NCI-H146 treated with DMSO at 0.1 percent for 48 hours (cell line): ENCODE measurements at regions not wholly inside any gene's neighbourhood (a gene's known extent, or its start where the extent isn't known, plus 50 kb on each side); places are given as distances from the start of the nearest gene placed in this dataset.
A peak's percentile ranks its signal among the peaks of the same experiment; 100 is the strongest.

Experiments
- DNase-seq: peaks from one replicate; lab custom pipeline; 2025; ENCODE audit not compliant: unreplicated experiment; lab: John Stamatoyannopoulos, UW

- DNase-seq, result no peak
Observed at GRCh38 chr6:129778793-129779192, 68.8 kb upstream of the ARHGAP18 start.

DNA sequence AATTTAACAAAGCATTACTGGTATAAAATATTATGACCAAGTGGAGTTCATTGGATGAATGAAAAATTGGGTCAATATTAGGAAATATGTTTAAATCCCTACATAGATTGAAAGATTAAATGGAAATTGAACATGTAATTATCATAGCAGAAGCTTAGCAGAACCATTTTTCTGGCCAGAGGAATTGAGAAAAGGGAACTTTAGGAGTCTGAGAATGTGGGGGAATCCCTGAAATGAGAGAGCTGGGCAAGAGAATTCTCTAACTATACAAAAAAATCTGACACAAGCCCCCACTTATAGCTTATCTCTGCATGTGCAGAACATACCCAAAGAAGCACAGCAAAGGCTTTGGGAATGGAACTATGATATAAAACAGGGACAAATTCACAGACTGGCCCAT, 67.4 kb upstream of the ARHGAP18 start:
- no peak for DNase-seq

- no peak for DNase-seq
Observed at GRCh38 chr6:129776542-129777330, 66.8 kb upstream of the ARHGAP18 start.

- peak; percentile 86 for DNase-seq
Observed at GRCh38 chr6:129774697-129775447, 64.9 kb upstream of the ARHGAP18 start.

- no peak for DNase-seq
Observed at GRCh38 chr6:129773304-129773703, 63.3 kb upstream of the ARHGAP18 start.

DNA sequence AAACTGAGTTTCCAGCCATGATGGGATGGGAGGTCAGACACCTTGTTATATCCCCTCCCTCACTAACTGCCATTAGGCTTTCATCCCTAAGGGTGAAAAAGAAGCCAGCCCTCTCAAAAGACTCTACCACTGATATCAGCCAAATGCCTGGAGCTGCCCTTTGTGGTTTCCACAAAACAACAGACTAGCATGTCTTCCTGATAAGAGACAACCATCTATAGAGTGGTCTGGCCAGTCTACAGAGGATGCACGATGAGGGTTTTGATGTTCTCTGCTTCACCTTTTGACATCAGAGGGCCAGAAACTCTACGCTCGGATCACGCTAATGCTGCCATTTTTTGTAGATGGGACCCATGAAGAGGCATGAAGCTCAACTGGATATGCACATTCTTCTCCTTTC, 61.7 kb upstream of the ARHGAP18 start:
- DNase-seq, result no peak

DNA sequence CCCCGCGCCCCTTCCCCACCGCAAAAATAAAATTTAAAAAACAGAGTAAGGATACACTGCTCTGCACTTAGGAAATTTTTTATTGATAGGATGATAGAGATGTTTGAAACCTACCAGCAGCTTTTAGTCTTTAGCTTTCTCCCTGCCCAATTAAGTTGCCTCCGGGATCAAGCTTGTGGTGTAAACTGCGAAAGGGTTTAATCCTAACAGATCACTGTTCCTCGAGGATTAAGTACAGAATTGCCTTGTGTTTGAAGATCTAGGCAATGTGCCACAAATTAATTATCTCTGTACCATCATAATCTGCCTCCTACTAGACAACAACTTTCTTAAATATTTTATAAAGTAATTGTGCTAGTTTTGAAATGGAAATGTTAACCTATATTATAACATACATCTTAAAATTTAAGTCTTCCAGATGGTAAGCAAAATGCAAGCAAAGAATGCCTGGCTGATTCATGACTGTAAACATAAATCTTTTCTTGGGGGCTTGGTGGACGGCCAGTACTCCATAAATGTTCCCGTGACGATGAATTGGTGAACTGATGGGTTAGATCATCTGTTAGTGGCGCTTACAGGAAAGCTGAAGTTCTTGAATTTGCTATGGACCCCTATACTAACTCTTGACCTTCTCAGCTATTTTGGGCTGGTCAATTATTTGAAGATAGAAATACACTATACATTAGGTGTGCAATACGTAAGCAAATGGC, 58.0 kb upstream of the ARHGAP18 start:
- no peak for DNase-seq

DNA sequence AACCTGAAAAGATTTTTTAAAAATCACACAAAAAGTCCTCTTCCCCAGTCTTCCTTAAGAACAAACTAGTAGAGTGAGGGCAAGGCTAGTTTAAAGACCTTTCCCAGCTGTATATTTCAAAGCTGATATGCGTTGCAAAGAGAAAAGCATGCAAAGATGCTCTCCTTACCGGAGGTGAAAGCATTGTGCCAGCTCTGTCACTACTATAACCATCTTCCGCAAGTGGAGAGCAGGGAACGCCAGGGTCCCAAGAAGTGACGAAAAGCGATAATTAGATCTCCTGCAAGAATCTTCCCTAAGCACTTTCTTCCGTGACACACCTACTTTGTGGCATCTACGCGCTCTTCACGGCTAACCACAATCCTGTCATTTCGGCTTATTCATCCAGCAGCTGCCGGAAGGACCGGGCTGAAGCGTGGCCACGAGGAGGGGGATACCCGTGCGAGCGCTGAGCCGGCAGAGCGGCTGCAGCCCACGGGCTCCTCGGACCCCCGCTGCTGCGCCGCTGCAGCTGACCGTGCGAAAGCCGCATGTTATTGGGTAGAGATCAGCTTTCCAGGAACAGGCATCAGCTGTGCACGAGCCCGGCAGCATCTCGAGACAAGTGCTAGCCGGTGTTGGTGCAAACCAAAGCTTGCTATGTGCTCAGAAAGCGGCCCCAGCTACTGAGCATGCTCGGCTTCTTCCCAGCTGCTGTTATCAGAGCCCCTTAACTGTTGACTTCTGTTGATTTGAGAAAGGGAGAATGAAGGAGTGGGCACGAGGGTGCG, 57.2 kb upstream of the ARHGAP18 start:
- DNase-seq, result peak; percentile 91

DNA sequence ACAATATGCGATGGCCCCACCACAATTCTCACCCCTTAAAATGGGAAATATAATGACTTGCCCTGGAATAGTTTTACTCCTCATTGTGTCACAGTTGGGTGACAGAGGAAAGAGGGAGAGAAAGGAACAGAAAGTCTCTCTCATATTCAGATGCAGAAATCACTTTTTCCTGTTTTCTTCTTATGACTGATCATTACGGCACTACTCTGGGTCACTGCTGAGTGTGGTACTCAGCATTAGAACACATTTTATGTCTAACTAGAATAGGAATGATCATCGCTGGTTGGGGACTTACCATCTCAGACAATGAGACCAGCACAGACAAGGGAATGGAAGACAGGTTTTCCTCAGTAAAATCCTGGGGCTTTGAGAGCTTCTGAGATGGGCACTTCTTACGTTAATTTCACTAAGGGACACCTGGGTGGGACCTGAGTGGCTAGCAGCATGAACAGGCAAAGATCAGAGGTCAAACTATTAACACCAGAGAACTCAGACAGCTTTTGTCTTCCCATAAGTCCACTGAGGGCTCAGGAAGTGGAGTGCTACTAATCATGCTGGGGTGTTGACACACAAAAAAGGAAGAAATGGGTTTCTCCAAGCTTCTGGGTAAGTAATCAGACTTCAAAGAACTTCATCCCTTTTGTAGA, 54.9 kb upstream of the ARHGAP18 start:
- no peak for DNase-seq

GRCh38 chr6:129759796-129760605, 50.0 kb upstream of the ARHGAP18 start:
- DNase-seq, result no peak
